A673 (cell line): ENCODE measurements at regions not wholly inside any gene's neighbourhood (a gene's known extent, or its start where the extent isn't known, plus 50 kb on each side); places are given as distances from the start of the nearest gene placed in this dataset.

Experiments used
- BruUV-seq: library from RNA; stranded (reverse); fragments of 400-500 nt; replicated peaks from 2 replicates; lab custom pipeline; 2021; lab: Mats Ljungman, UMichigan
- CTCF ChIA-PET: fragments of 300-600 bp; sonication (Branson Sonifier 250); formaldehyde crosslinking; loops from one replicate; lab custom pipeline; 2022; ENCODE audit warnings: antibody characterized with exemption; lab: Charles Lee
- POLR2A ChIA-PET: fragments of 300-600 bp; sonication (Branson Sonifier 250); formaldehyde crosslinking; loops from one replicate; lab custom pipeline; 2022; ENCODE audit warnings: antibody characterized with exemption; ENCODE audit not compliant: low non-redundant PET; lab: Charles Lee
- DNase-seq: peaks from one replicate; pipeline ENCODE4 v3.0.0-alpha.2; 2015; ENCODE audit warnings: low spot score
- H3K27ac ChIP-seq: fragments of 200-600 bp; sonication (generic); 2 replicates; pipeline ENCODE4 v1.5.1; 2016; ENCODE audit warnings: mixed run types, low read depth, mild to moderate bottlenecking, mixed read lengths, antibody characterized with exemption, low read length; ENCODE audit not compliant: poor library complexity, severe bottlenecking
- H3K27me3 ChIP-seq: fragments of 200-600 bp; sonication (generic); replicated peaks from 2 replicates; pipeline ENCODE4 v1.6.1; 2017; ENCODE audit warnings: mixed run types, low read depth, mild to moderate bottlenecking, mixed read lengths, antibody characterized with exemption, low read length; ENCODE audit not compliant: insufficient read depth, poor library complexity
- H3K36me3 ChIP-seq: fragments of 200-600 bp; sonication (generic); 2 replicates; pipeline ENCODE4 v1.6.1; 2016; ENCODE audit warnings: mixed run types, mild to moderate bottlenecking, mixed read lengths, antibody characterized with exemption, low read length; ENCODE audit not compliant: insufficient read depth, poor library complexity, severe bottlenecking
- H3K4me1 ChIP-seq: fragments of 200-600 bp; sonication (generic); 2 replicates; pipeline ENCODE4 v1.6.1; 2017; ENCODE audit warnings: mixed run types, mild to moderate bottlenecking, mixed read lengths, antibody characterized with exemption, low read length; ENCODE audit not compliant: insufficient read depth, poor library complexity, severe bottlenecking
- H3K4me3 ChIP-seq: fragments of 200-600 bp; sonication (generic); 2 replicates; pipeline ENCODE4 v1.5.1; 2016; ENCODE audit warnings: low read depth, mixed run types, mild to moderate bottlenecking, mixed read lengths, low read length; ENCODE audit not compliant: poor library complexity, severe bottlenecking
- H3K9me3 ChIP-seq: fragments of 200-600 bp; sonication (generic); 2 replicates; pipeline ENCODE4 v1.6.1; 2016; ENCODE audit warnings: mixed run types, low read depth, mild to moderate bottlenecking, mixed read lengths, antibody characterized with exemption, low read length; ENCODE audit not compliant: poor library complexity, severe bottlenecking
- CTCF ChIP-seq: fragments of 300-800, 200-600 bp; sonication (generic); conservative IDR thresholded peaks from 2 replicates; pipeline ENCODE4 v1.5.1; 2017; ENCODE audit warnings: low read depth, mild to moderate bottlenecking, antibody characterized with exemption, low read length, moderate library complexity, mixed read lengths
- EZH2 ChIP-seq: fragments of 200-600 bp; sonication (generic); IDR thresholded peaks from 2 replicates; pipeline ENCODE4 v1.6.1; 2017; ENCODE audit warnings: borderline replicate concordance, low read depth, mild to moderate bottlenecking, mixed read lengths, antibody characterized with exemption, low read length; ENCODE audit not compliant: poor library complexity, severe bottlenecking
- intact Hi-C: fragments of 100-400 bp; cut with micrococcal nuclease; formaldehyde crosslinking; loops from one replicate; pipeline ENCODE4 v1.10.0; 2022; ENCODE audit not compliant: unreplicated experiment

DNA sequence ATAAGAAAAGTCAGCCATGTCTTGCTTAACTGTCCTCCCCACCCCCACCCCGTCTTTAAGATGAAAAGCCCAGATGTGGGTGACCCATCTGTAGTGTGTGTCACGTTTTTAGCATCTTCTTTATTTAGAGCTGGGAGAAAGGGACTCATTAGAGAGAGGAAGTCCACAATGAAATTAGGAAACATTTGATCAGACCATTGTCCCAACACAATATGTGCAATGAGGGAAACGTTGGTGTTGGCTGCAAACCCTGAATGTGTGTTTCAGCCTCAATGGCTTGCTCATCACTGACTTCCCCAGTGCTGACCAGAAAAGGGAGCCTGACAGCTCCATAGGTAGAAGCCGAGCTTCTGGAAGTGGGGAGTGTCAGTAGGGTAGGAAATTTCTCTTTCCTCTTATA lies 475.7 kb downstream of the CD83 start:
- TF ChIP-seq CTCF (no peak), EZH2 (no peak)
- Histone ChIP-seq H3K9me3 (no peaks in the 10 kb centered on the region), H3K4me1 (peaks cover 6% of the 10 kb centered on the region), H3K27me3 (no peaks in the 10 kb centered on the region), H3K27ac (no peak overlapping the region), H3K4me3 (no peak overlapping the region), H3K36me3 (no peaks in the 10 kb centered on the region)
- DNase-seq: no peak
- ChIA-PET POLR2A (no interaction called here), CTCF (no interaction called here)
- no TSS peak for BruUV-seq
- intact Hi-C loops: no loop called here

GRCh38 chr6:14595751-14596150 lies 478.2 kb downstream of the CD83 start:
- no peaks in the 10 kb centered on the region for H3K9me3 ChIP-seq
- no peak overlapping the region for H3K27ac ChIP-seq
- H3K4me3 ChIP-seq: no peak overlapping the region
- BruUV-seq: no TSS peak
- intact Hi-C loops: no loop called here
- no peaks in the 10 kb centered on the region for H3K36me3 ChIP-seq
- H3K4me1 ChIP-seq: peaks cover 6% of the 10 kb centered on the region
- CTCF ChIA-PET: no interaction called here
- POLR2A ChIA-PET: no interaction called here
- no peaks in the 10 kb centered on the region for H3K27me3 ChIP-seq
- TF ChIP-seq EZH2 (no peak), CTCF (no peak)
- no peak for DNase-seq

DNA sequence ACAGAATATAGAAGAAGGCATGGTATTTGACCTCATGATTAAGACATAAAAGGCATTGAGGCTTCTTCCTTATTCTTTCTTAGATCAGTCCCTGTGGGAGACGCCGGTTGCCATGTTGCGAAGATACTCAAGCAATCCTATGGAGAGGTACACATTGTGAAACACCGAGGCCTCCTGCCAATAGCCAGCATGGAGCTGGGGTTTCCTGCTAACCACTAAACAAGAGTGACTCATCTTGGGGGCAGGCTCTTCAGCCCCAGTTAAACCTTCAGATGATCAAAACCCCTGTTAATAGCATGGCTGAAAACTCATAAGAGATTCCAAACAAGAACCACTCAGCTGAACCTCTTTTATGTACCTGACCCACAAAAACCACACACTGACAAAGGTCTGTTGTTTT lies 478.8 kb downstream of the CD83 start:
- H3K27me3 ChIP-seq: no peaks in the 10 kb centered on the region
- intact Hi-C loops: no loop called here
- no TSS peak for BruUV-seq
- no peak overlapping the region for H3K4me3 ChIP-seq
- TF ChIP-seq CTCF (no peak), EZH2 (no peak)
- H3K36me3 ChIP-seq: no peaks in the 10 kb centered on the region
- ChIA-PET POLR2A (no interaction called here), CTCF (no interaction called here)
- no peaks in the 10 kb centered on the region for H3K9me3 ChIP-seq
- H3K27ac ChIP-seq: no peak overlapping the region
- peak; percentile 60 for DNase-seq
- peaks cover 6% of the 10 kb centered on the region for H3K4me1 ChIP-seq
